ENCODE measurements at regions not wholly inside any gene's neighbourhood (a gene's known extent, or its start where the extent isn't known, plus 50 kb on each side); places are given as distances from the start of the nearest gene placed in this dataset.
"Not testable (repeated sequence)": the region's sequence is repeated elsewhere in the genome, so short reads cannot be mapped to it uniquely, and the experiment has no call there.

- DNase-seq (ENCODE audit: low read depth) = not testable (repeated sequence)
These were observed 252.3 kb upstream of the CTNNB1 start for GRCh38 chr3:40947022-40947421.

GRCh38 chr3:40949347-40949746, 250.0 kb upstream of the CTNNB1 start:
- not testable (repeated sequence) for DNase-seq (ENCODE audit: low read depth)

- peak; percentile 65 for DNase-seq (ENCODE audit: low read depth)
These were observed 247.7 kb upstream of the CTNNB1 start for GRCh38 chr3:40951636-40952035.

- no peak for DNase-seq (ENCODE audit: low read depth)
These were observed 238.0 kb upstream of the CTNNB1 start for GRCh38 chr3:40961104-40961857.

- no peak for DNase-seq (ENCODE audit: low read depth)
These were observed 236.6 kb upstream of the CTNNB1 start for GRCh38 chr3:40962721-40963120.

GRCh38 chr3:40968666-40969065, 230.6 kb upstream of the CTNNB1 start:
- no peak for DNase-seq (ENCODE audit: low read depth)

GRCh38 chr3:40969341-40969740, 230.0 kb upstream of the CTNNB1 start:
- DNase-seq (ENCODE audit: low read depth) = no peak

GRCh38 chr3:40969756-40970466, 229.4 kb upstream of the CTNNB1 start:
- DNase-seq (ENCODE audit: low read depth) = no peak

GRCh38 chr3:40971191-40972168, 227.8 kb upstream of the CTNNB1 start:
- peak; percentile 96 for DNase-seq (ENCODE audit: low read depth)

GRCh38 chr3:40972350-40972749, 227.0 kb upstream of the CTNNB1 start:
- no peak for DNase-seq (ENCODE audit: low read depth)

GRCh38 chr3:40973141-40973540, 226.2 kb upstream of the CTNNB1 start:
- no peak for DNase-seq (ENCODE audit: low read depth)

- DNase-seq (ENCODE audit: low read depth) = peak; percentile 57
These were observed 223.6 kb upstream of the CTNNB1 start for GRCh38 chr3:40975711-40976121.

GRCh38 chr3:40976241-40976640, 223.1 kb upstream of the CTNNB1 start:
- no peak for DNase-seq (ENCODE audit: low read depth)

- DNase-seq (ENCODE audit: low read depth) = no peak
These were observed 220.9 kb upstream of the CTNNB1 start for GRCh38 chr3:40978442-40978841.

- no peak for DNase-seq (ENCODE audit: low read depth)
These were observed 219.3 kb upstream of the CTNNB1 start for GRCh38 chr3:40979962-40980361.

- DNase-seq (ENCODE audit: low read depth) = no peak
These were observed 218.8 kb upstream of the CTNNB1 start for GRCh38 chr3:40980467-40980866.

GRCh38 chr3:40985195-40985594, 214.1 kb upstream of the CTNNB1 start:
- no peak for DNase-seq (ENCODE audit: low read depth)

- no peak for DNase-seq (ENCODE audit: low read depth)
These were observed 210.8 kb upstream of the CTNNB1 start for GRCh38 chr3:40988468-40988867.

- DNase-seq (ENCODE audit: low read depth) = no peak
These were observed 209.9 kb upstream of the CTNNB1 start for GRCh38 chr3:40989141-40990061.

GRCh38 chr3:40990062-40990456, 209.2 kb upstream of the CTNNB1 start:
- no peak for DNase-seq (ENCODE audit: low read depth)

- no peak for DNase-seq (ENCODE audit: low read depth)
These were observed 207.3 kb upstream of the CTNNB1 start for GRCh38 chr3:40992023-40992422.
